T-helper 2 cell treated with Interferon-gamma antibody and Interleukin-4, amounts not matched to agents 5 μg/mL and 100 μg/mL, for 36 hours (primary cell): ENCODE measurements at regions not wholly inside any gene's neighbourhood (a gene's known extent, or its start where the extent isn't known, plus 50 kb on each side); places are given as distances from the start of the nearest gene placed in this dataset.

ENCODE experiments used
- DNase-seq: peaks from one replicate; pipeline ENCODE4 v3.0.0; 2021; ENCODE audit warnings: low spot score
- H3K27ac Mint-ChIP-seq: one replicate; pipeline ENCODE4 v1.8.0; 2021; ENCODE audit warnings: mild to moderate bottlenecking, mixed read lengths
- H3K27me3 Mint-ChIP-seq: one replicate; pipeline ENCODE4 v1.8.0; 2021; ENCODE audit warnings: low read depth, mixed read lengths
- H3K36me3 Mint-ChIP-seq: one replicate; pipeline ENCODE4 v1.8.0; 2021; ENCODE audit warnings: low read depth, mixed read lengths
- H3K4me1 Mint-ChIP-seq: one replicate; pipeline ENCODE4 v1.8.0; 2021; ENCODE audit warnings: low read depth, mixed read lengths
- H3K4me3 Mint-ChIP-seq: one replicate; pipeline ENCODE4 v1.8.0; 2022; ENCODE audit warnings: mild to moderate bottlenecking, moderate library complexity, mixed read lengths
- H3K9me3 Mint-ChIP-seq: one replicate; pipeline ENCODE4 v1.8.0; 2021; ENCODE audit warnings: mixed read lengths

GRCh38 chr2:13018490-13018889 lies 301.8 kb downstream of the TRIB2 start:
- Mint-ChIP-seq H3K27me3 (peaks cover 26% of the 10 kb centered on the region), H3K9me3 (no peaks in the 10 kb centered on the region), H3K4me1 (no peaks in the 10 kb centered on the region)

DNA sequence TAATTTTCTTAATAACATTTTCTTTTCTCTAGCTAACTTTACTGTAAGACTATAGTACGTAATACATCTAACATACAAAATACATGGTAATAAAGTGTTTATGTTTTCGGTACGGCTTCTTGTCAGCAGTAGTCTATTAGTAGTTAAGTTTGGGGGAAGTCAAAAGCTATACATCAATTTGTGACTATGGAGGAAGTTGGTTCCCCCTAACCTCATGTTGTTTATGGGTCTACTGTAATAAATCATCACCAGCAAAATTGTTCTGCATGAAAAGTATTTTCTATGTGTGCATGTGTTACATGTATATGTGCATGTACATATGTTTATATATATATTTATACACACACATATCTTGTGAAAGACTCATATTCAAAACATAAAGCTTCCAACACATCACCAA lies 303.0 kb downstream of the TRIB2 start:
- Mint-ChIP-seq H3K36me3 (no peaks in the 10 kb centered on the region), H3K27me3 (peaks cover 26% of the 10 kb centered on the region), H3K9me3 (no peaks in the 10 kb centered on the region), H3K4me1 (no peaks in the 10 kb centered on the region), H3K4me3 (no peak overlapping the region), H3K27ac (no peak overlapping the region)
- no peak for DNase-seq

More at GRCh38 chr2:13018490-13018889, 301.8 kb downstream of the TRIB2 start:
- Mint-ChIP-seq H3K4me3 (no peak overlapping the region), H3K36me3 (no peaks in the 10 kb centered on the region), H3K27ac (no peak overlapping the region)
- DNase-seq: no peak

GRCh38 chr2:13020469-13020868 lies 303.7 kb downstream of the TRIB2 start:
- H3K36me3 Mint-ChIP-seq: no peaks in the 10 kb centered on the region
- no peaks in the 10 kb centered on the region for H3K9me3 Mint-ChIP-seq
- DNase-seq: no peak
- peaks cover 24% of the 10 kb centered on the region for H3K27me3 Mint-ChIP-seq
- no peak overlapping the region for H3K27ac Mint-ChIP-seq
- H3K4me3 Mint-ChIP-seq: no peak overlapping the region
- no peaks in the 10 kb centered on the region for H3K4me1 Mint-ChIP-seq

DNA sequence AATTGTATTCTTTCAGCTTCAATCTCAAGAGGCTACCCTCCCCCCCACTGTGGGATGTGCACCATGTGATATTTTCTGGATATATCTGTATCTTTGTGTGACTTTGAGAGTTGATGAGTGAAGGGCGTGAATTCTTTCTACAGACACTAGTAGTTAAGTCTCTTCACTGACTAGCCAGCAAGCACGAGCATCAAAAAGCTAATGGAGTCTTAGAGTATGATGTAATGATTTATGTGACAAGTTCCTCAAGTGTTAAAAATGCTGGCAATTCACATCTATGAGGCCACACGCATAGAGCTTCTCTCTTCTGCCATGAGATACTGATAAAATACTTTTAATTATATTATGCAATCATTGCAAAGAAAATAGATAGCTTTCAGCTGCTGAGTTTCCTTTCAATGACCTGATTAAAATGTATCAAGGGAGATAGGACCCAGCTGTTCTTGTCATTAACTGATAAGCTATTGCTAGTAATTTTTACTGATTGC lies 304.8 kb downstream of the TRIB2 start:
- peaks cover 23% of the 10 kb centered on the region for H3K27me3 Mint-ChIP-seq
- no peaks in the 10 kb centered on the region for H3K4me1 Mint-ChIP-seq
- no peaks in the 10 kb centered on the region for H3K9me3 Mint-ChIP-seq
- H3K27ac Mint-ChIP-seq: no peak overlapping the region
- no peaks in the 10 kb centered on the region for H3K36me3 Mint-ChIP-seq
- H3K4me3 Mint-ChIP-seq: no peak overlapping the region
- DNase-seq: no peak

- no peak overlapping the region for H3K4me3 Mint-ChIP-seq
- H3K27me3 Mint-ChIP-seq: peaks cover 8% of the 10 kb centered on the region
- H3K9me3 Mint-ChIP-seq: no peaks in the 10 kb centered on the region
- no peak overlapping the region for H3K27ac Mint-ChIP-seq
- DNase-seq: no peak
- H3K4me1 Mint-ChIP-seq: no peaks in the 10 kb centered on the region
- H3K36me3 Mint-ChIP-seq: no peaks in the 10 kb centered on the region
Observed at GRCh38 chr2:13030606-13031005, 313.9 kb downstream of the TRIB2 start.

GRCh38 chr2:13034861-13035260 lies 318.1 kb downstream of the TRIB2 start:
- Mint-ChIP-seq H3K4me3 (no peak overlapping the region), H3K27me3 (no peaks in the 10 kb centered on the region)
- no peak for DNase-seq

GRCh38 chr2:13035866-13036265 lies 319.1 kb downstream of the TRIB2 start:
- H3K4me1 Mint-ChIP-seq: no peaks in the 10 kb centered on the region
- DNase-seq: no peak
- H3K4me3 Mint-ChIP-seq: no peak overlapping the region
- H3K36me3 Mint-ChIP-seq: no peaks in the 10 kb centered on the region
- no peaks in the 10 kb centered on the region for H3K27me3 Mint-ChIP-seq
- H3K27ac Mint-ChIP-seq: no peak overlapping the region
- H3K9me3 Mint-ChIP-seq: no peaks in the 10 kb centered on the region

More at GRCh38 chr2:13034861-13035260, 318.1 kb downstream of the TRIB2 start:
- Mint-ChIP-seq H3K27ac (no peak overlapping the region), H3K4me1 (no peaks in the 10 kb centered on the region), H3K9me3 (no peaks in the 10 kb centered on the region), H3K36me3 (no peaks in the 10 kb centered on the region)

DNA sequence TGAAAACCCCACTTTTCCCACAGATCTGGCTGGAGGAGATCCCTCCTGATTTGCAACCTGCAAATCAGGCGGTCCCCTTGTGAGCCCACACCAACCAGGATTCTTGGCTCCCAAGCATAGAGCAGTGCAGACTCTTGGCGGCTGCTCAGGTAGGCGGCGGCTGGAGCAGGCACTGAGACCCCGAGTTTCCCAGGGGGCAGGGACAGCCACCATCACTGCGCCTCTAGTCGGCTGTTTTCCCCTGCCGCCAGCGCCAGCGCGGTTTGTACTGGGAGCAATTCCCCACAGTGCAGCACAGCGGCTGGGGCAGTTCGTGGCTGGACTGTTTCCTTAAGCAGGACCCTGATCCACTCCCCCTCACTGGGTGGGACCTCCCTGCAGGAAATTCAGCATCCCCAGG lies 323.3 kb downstream of the TRIB2 start:
- DNase-seq: no peak
- no peaks in the 10 kb centered on the region for H3K27me3 Mint-ChIP-seq
- no peaks in the 10 kb centered on the region for H3K4me1 Mint-ChIP-seq
- H3K36me3 Mint-ChIP-seq: no peaks in the 10 kb centered on the region
- no peak overlapping the region for H3K4me3 Mint-ChIP-seq
- H3K9me3 Mint-ChIP-seq: no peaks in the 10 kb centered on the region
- H3K27ac Mint-ChIP-seq: no peak overlapping the region

DNA sequence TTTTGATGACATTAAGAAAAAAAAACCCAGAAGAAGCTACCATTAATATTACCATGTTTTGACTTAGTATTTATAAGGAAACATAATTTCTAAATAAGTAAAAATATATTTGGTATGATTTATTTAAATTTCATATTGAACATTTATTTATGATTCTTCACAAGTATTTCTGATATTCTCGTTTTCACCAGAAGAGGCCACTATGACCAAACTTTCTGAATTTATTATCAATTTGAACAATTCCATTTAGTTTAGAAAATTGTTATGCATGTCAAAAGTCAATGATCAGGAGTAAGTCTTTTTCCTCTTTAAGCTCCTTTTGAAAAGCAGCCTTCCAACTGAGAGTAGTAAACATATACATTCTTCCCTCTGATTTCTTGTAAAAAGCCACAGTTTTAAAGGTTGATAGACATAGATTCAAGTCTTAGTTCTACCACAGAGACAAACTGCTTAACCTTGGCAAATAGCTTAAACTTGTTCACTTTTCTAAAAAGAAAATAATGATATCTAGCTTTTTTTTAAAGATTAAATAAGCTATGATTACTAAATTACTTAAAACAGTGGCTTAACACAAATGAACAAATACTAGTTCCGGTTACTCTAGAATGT lies 329.9 kb downstream of the TRIB2 start:
- Mint-ChIP-seq H3K27me3 (peaks cover 2% of the 10 kb centered on the region), H3K4me3 (no peak overlapping the region), H3K4me1 (no peaks in the 10 kb centered on the region), H3K27ac (no peak overlapping the region), H3K9me3 (no peaks in the 10 kb centered on the region), H3K36me3 (no peaks in the 10 kb centered on the region)
- DNase-seq: no peak

- no peak overlapping the region for H3K4me3 Mint-ChIP-seq
- H3K27ac Mint-ChIP-seq: no peak overlapping the region
- H3K27me3 Mint-ChIP-seq: peaks cover 2% of the 10 kb centered on the region
Observed at GRCh38 chr2:13050764-13051163, 334.0 kb downstream of the TRIB2 start.

GRCh38 chr2:13052547-13052946 lies 335.8 kb downstream of the TRIB2 start:
- peaks cover 2% of the 10 kb centered on the region for H3K27me3 Mint-ChIP-seq
- H3K36me3 Mint-ChIP-seq: no peaks in the 10 kb centered on the region
- H3K27ac Mint-ChIP-seq: no peak overlapping the region
- H3K9me3 Mint-ChIP-seq: no peaks in the 10 kb centered on the region
- no peak for DNase-seq
- H3K4me3 Mint-ChIP-seq: no peak overlapping the region
- no peaks in the 10 kb centered on the region for H3K4me1 Mint-ChIP-seq

More at GRCh38 chr2:13050764-13051163, 334.0 kb downstream of the TRIB2 start:
- H3K36me3 Mint-ChIP-seq: no peaks in the 10 kb centered on the region
- no peaks in the 10 kb centered on the region for H3K9me3 Mint-ChIP-seq
- no peaks in the 10 kb centered on the region for H3K4me1 Mint-ChIP-seq
- no peak for DNase-seq

GRCh38 chr2:13056259-13056843 lies 339.6 kb downstream of the TRIB2 start:
- Mint-ChIP-seq H3K9me3 (no peaks in the 10 kb centered on the region), H3K4me1 (no peaks in the 10 kb centered on the region), H3K36me3 (no peaks in the 10 kb centered on the region), H3K4me3 (no peak overlapping the region), H3K27me3 (peaks cover 2% of the 10 kb centered on the region), H3K27ac (no peak overlapping the region)
- no peak for DNase-seq

DNA sequence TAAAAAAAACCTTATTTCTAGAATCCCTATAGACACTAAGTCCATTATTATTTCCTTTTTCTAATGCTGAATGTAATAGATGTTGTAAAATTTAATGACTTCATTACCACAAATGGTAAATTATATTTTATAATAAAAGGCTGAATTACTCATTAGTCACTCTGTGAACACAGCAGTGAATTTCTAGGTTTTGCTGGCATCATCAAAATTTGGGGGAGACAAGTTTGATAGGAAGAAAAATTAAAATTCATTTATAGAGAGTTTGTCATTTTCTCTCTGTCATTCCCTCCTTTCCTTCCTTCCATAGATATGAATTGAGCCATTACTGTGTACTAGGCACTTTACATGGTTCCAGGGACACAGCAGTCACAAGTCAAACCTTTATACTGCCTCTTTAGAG lies 340.9 kb downstream of the TRIB2 start:
- Mint-ChIP-seq H3K4me3 (no peak overlapping the region), H3K36me3 (no peaks in the 10 kb centered on the region), H3K9me3 (no peaks in the 10 kb centered on the region), H3K27me3 (no peaks in the 10 kb centered on the region), H3K27ac (no peak overlapping the region), H3K4me1 (no peaks in the 10 kb centered on the region)
- no peak for DNase-seq

DNA sequence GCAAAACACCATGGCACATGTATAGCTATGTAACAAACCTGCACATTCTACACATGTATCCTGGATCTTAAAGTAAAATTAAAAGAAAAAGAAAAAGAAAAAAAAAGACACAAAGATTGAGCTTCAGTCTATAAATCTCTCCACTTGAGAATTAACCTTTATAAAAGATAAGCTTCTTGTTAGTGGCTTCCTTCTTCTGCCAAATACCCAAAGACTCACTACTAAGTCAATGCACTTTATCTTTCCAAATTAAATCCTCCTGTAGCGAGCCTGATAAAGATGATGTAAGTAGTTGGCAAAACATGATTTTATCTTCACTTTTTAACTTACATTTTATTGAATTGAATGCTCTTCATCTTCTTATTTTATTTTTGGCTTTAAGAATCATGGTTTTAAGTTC lies 349.9 kb downstream of the TRIB2 start:
- Mint-ChIP-seq H3K27me3 (no peaks in the 10 kb centered on the region), H3K4me1 (no peaks in the 10 kb centered on the region), H3K9me3 (no peaks in the 10 kb centered on the region), H3K36me3 (no peaks in the 10 kb centered on the region), H3K4me3 (no peak overlapping the region), H3K27ac (no peak overlapping the region)
- DNase-seq: no peak

DNA sequence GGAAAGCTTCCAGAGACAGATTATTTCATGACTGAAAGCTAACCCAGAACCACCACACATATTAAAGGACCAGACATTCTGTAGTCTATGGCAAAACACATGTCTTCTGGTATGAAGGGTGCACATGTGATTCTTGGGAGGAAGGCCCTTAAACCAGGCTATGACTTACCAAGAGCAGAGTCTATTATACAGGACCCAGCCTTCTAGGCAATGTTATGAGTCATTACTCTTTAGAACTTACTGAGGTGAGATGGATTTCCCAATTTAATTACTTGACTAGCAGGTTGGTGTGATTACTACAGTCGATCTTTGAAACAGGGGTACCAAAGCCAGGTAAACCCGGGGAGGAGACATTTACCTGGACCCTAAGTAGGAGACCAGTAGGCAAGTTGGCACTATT lies 350.8 kb downstream of the TRIB2 start:
- no peaks in the 10 kb centered on the region for H3K36me3 Mint-ChIP-seq
- H3K27ac Mint-ChIP-seq: no peak overlapping the region
- no peaks in the 10 kb centered on the region for H3K4me1 Mint-ChIP-seq
- no peak for DNase-seq
- H3K27me3 Mint-ChIP-seq: no peaks in the 10 kb centered on the region
- H3K4me3 Mint-ChIP-seq: no peak overlapping the region
- no peaks in the 10 kb centered on the region for H3K9me3 Mint-ChIP-seq
